Natural killer cell (primary cell): ENCODE measurements at regions not wholly inside any gene's neighbourhood (a gene's known extent, or its start where the extent isn't known, plus 50 kb on each side); places are given as distances from the start of the nearest gene placed in this dataset.

Experiments used
- ATAC-seq, 3 donors: fragments of 150-1000 bp in 2 of 3; fragments of 200-7000 bp in 1 of 3; cut with Tn5 transposase; 1 replicate in 1 of 3; 2 replicates in 2 of 3; pipeline ENCODE4 v1.10.0; 2021; ENCODE audit warnings: mild to moderate bottlenecking in 2 of 3, moderate library complexity in 2 of 3
- DNase-seq, 2 donors: peaks; one replicate each; pipeline versions ENCODE4 v3.0.0 to v3.0.0-alpha.2; 2013 to 2021; ENCODE audit warnings: mixed read lengths in 1 of 2
- H3K27ac ChIP-seq: one replicate; pipeline ENCODE4 v1.5.1; 2013; ENCODE audit warnings: mild to moderate bottlenecking, low read length
- H3K27me3 ChIP-seq: one replicate; pipeline ENCODE4 v1.6.1; 2013; ENCODE audit warnings: low read length; ENCODE audit not compliant: control insufficient read depth, insufficient read depth
- H3K36me3 ChIP-seq: one replicate; pipeline ENCODE4 v1.6.1; 2013; ENCODE audit warnings: low read length; ENCODE audit not compliant: control insufficient read depth, insufficient read depth
- H3K4me1 ChIP-seq: one replicate; pipeline ENCODE4 v1.6.1; 2013; ENCODE audit warnings: low read length; ENCODE audit not compliant: control insufficient read depth, insufficient read depth
- H3K4me3 ChIP-seq: one replicate; pipeline ENCODE4 v1.5.1; 2013; ENCODE audit warnings: low read length
- H3K9me3 ChIP-seq: one replicate; pipeline ENCODE4 v1.6.1; 2013; ENCODE audit warnings: low read length; ENCODE audit not compliant: control insufficient read depth, insufficient read depth
- H3K27ac Mint-ChIP-seq, 2 donors: one replicate each; pipeline ENCODE4 v1.8.0; 2022; ENCODE audit warnings: mild to moderate bottlenecking in 2 of 2, mixed read lengths in 2 of 2, moderate library complexity in 1 of 2
- H3K27me3 Mint-ChIP-seq, 2 donors: one replicate each; pipeline ENCODE4 v1.8.0; 2022; ENCODE audit warnings: low read depth in 2 of 2, mixed read lengths in 2 of 2
- H3K36me3 Mint-ChIP-seq: one replicate; pipeline ENCODE4 v1.8.0; 2022; ENCODE audit warnings: mixed read lengths
- H3K4me1 Mint-ChIP-seq, 2 donors: one replicate each; pipeline ENCODE4 v1.8.0; 2022; ENCODE audit warnings: mixed read lengths in 2 of 2
- H3K4me3 Mint-ChIP-seq: one replicate; pipeline ENCODE4 v1.8.0; 2022; ENCODE audit warnings: mild to moderate bottlenecking, moderate library complexity, mixed read lengths
- H3K9me3 Mint-ChIP-seq, 2 donors: one replicate each; pipeline ENCODE4 v1.8.0; 2022; ENCODE audit warnings: mixed read lengths in 2 of 2
- CTCF ChIP-seq: fragments of 200-600 bp; IDR thresholded peaks from one replicate; pipeline ENCODE4 v1.8.0; 2022; ENCODE audit warnings: antibody characterized with exemption
- WGBS: methylation state at CpG from one replicate; pipeline ENCODE4 v1.1.7; 2013; ENCODE audit warnings: missing lambda C conversion rate; ENCODE audit not compliant: insufficient coverage; 5-methylcytosine and 5-hydroxymethylcytosine counted together
- intact Hi-C: fragments of 100-400 bp; cut with micrococcal nuclease; formaldehyde crosslinking; loops from one replicate; pipeline ENCODE4 v1.14.2; 2022

DNA sequence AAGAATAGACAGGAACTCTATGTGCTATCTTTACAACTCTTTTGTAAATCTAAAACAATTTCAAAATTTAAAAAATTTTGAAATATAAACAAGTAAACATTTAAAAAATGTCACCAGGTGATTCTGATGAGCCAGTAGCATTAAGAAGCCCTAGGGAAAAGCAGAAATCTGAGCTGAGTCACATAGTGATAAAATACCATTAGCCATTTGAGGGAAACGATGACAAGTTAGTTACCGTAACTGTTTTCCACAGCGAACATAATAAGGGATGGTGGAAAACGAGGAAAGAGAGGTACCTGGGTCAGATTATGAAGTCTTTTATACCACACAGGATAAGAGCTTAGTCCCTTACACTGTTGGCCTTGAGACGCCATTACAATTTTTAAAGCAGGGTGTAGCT lies 55.5 kb downstream of the PRR15 start:
- intact Hi-C loops: no loop called here
- H3K36me3 Mint-ChIP-seq: no peaks in the 10 kb centered on the region
- Histone ChIP-seq H3K4me1 (no peaks in the 10 kb centered on the region), H3K4me3 (no peak overlapping the region), H3K27ac (no peak overlapping the region), H3K9me3 (no peaks in the 10 kb centered on the region), H3K36me3 (no peaks in the 10 kb centered on the region), H3K27me3 (no peaks in the 10 kb centered on the region)
- no peak overlapping the region for H3K4me3 Mint-ChIP-seq
- DNase-seq (no peak), ATAC-seq (no peak)
- H3K4me1 Mint-ChIP-seq: no peaks in the 10 kb centered on the region
- no peak overlapping the region for H3K27ac Mint-ChIP-seq
- H3K9me3 Mint-ChIP-seq: no peaks in the 10 kb centered on the region
- no peak for TF ChIP-seq CTCF
- peaks cover 17 to 19% of the 10 kb centered on the region in 2 donors for H3K27me3 Mint-ChIP-seq
- 86% methylated on average over 5 of the region's 5 CpGs for WGBS

DNA sequence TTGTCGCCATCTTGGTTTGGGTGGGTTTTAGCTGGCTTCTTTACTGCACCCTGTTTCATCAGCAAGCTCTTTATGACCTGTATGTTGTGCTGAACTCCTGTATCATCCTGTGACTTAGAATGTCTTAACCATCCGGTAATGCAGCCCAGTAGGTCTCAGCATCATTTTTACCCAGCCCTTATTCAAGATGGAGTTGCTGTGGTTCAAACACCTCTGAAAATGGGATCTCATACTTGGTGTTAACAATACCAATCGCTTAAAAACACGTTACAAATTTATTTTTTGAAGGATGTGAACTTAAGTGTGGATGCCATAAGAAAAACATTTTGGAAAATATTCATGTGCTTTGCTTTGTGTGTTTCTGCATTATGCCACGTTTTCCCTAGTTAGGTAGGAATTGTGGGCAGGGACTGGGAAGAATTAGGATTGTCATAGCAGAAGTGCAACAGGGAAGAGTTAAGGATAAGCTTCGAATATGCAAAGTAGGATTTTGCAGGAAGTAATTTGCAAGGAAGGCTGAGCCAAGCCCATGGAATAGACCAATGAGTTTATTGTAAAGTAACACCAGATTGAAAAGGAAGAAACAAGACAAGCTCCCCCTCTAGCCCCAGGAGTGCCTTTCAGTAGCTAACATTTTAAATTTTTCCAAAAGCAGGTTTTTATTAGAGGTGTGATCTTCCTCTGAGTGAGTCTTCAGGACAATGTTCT lies 56.4 kb downstream of the PRR15 start:
- no peak for DNase-seq
- no peak overlapping the region for H3K27ac ChIP-seq
- no peak overlapping the region for H3K4me3 ChIP-seq
- TF ChIP-seq CTCF: no peak
- intact Hi-C loops: no loop called here
- Mint-ChIP-seq H3K4me1 (no peaks in the 10 kb centered on the region), H3K9me3 (no peaks in the 10 kb centered on the region), H3K27me3 (peaks cover 17 to 20% of the 10 kb centered on the region in 2 donors), H3K36me3 (no peaks in the 10 kb centered on the region), H3K4me3 (no peak overlapping the region), H3K27ac (no peak overlapping the region)
- H3K27me3 ChIP-seq: no peaks in the 10 kb centered on the region
- WGBS: 64% methylated on average over 6 of the region's 6 CpGs
- no peaks in the 10 kb centered on the region for H3K36me3 ChIP-seq
- no peaks in the 10 kb centered on the region for H3K4me1 ChIP-seq
- ATAC-seq: no peak
- no peaks in the 10 kb centered on the region for H3K9me3 ChIP-seq

- H3K27ac ChIP-seq: no peak overlapping the region
- peaks cover 18 to 25% of the 10 kb centered on the region in 2 donors for H3K27me3 Mint-ChIP-seq
- WGBS: 89% methylated on average over 2 of the region's 2 CpGs
- H3K4me1 Mint-ChIP-seq: no peaks in the 10 kb centered on the region
- H3K27ac Mint-ChIP-seq: no peak overlapping the region
- H3K27me3 ChIP-seq: no peaks in the 10 kb centered on the region
- ATAC-seq (no peak), DNase-seq (no peak)
- no peaks in the 10 kb centered on the region for H3K36me3 Mint-ChIP-seq
- no peak for TF ChIP-seq CTCF
- H3K4me3 ChIP-seq: no peak overlapping the region
- H3K9me3 ChIP-seq: no peaks in the 10 kb centered on the region
- no peaks in the 10 kb centered on the region for H3K4me1 ChIP-seq
- H3K9me3 Mint-ChIP-seq: no peaks in the 10 kb centered on the region
- H3K4me3 Mint-ChIP-seq: no peak overlapping the region
- H3K36me3 ChIP-seq: no peaks in the 10 kb centered on the region
- intact Hi-C loops: no loop called here
Measured at GRCh38 chr7:29620556-29620930, 56.9 kb downstream of the PRR15 start.
